Right cardiac atrium (tissue), 5 donors: ENCODE measurements at regions not wholly inside any gene's neighbourhood (a gene's known extent, or its start where the extent isn't known, plus 50 kb on each side); places are given as distances from the start of the nearest gene placed in this dataset.

Experiments
- ATAC-seq, 2 donors: fragments of 200-7000 bp; cut with Tn5 transposase; one replicate each; pipeline versions ENCODE4 v1.8.0 to v1.9.1; 2020; ENCODE audit warnings: moderate library complexity in 2 of 2, mild to moderate bottlenecking in 1 of 2
- DNase-seq, 3 donors: peaks; one replicate each; pipeline ENCODE4 v3.0.0-alpha.2; 2020
- H3K27ac ChIP-seq: one replicate; pipeline ENCODE4 v1.5.1; 2013; ENCODE audit warnings: mild to moderate bottlenecking, low read length, control low read depth, moderate library complexity
- H3K27me3 ChIP-seq: one replicate; pipeline ENCODE4 v1.6.1; 2013; ENCODE audit not compliant: control insufficient read depth, insufficient read depth
- H3K4me1 ChIP-seq: one replicate; pipeline ENCODE4 v1.6.1; 2013; ENCODE audit warnings: low read length; ENCODE audit not compliant: control insufficient read depth, insufficient read depth
- H3K4me3 ChIP-seq: one replicate; pipeline ENCODE4 v1.5.1; 2013; ENCODE audit warnings: low read length, control low read depth
- H3K9me3 ChIP-seq: one replicate; pipeline ENCODE4 v1.6.1; 2013; ENCODE audit warnings: low read length; ENCODE audit not compliant: control insufficient read depth
- WGBS: extraction: QIAGEN DNeasy Blood & Tissue Kit; methylation state at CpG from one replicate; pipeline ENCODE4 v1.1.7; 2013; 5-methylcytosine and 5-hydroxymethylcytosine counted together
- intact Hi-C, 4 donors: fragments of 100-400 bp; cut with DNase I; formaldehyde crosslinking; loops; one replicate each; pipeline versions ENCODE4 v1.11.0 to v1.14.0; 2022 to 2023
- donor health status: healthy with polysubstance abuse.
- donor health status: DM: no; HTN: yes; CAD: no.
- donor health status: DM: no; HTN: no; CAD: no.
- donor health status: DM: no; HTN: yes; CAD: no; lungs with severe emphysema.
- donor health status: DM: yes; HTN: yes; CAD: no.

- no peak overlapping the region for H3K27ac ChIP-seq
- intact Hi-C loops = no loop called here
- H3K4me1 ChIP-seq = no peaks in the 10 kb centered on the region
- WGBS = 76% methylated on average over 3 of the region's 3 CpGs
- H3K4me3 ChIP-seq = no peak overlapping the region
- no peaks in the 10 kb centered on the region for H3K27me3 ChIP-seq
- DNase-seq (no peak), ATAC-seq (no peak)
- H3K9me3 ChIP-seq = no peaks in the 10 kb centered on the region
These were observed 1307.3 kb downstream of the C4orf33 start for GRCh38 chr4:130403221-130403620.

DNA sequence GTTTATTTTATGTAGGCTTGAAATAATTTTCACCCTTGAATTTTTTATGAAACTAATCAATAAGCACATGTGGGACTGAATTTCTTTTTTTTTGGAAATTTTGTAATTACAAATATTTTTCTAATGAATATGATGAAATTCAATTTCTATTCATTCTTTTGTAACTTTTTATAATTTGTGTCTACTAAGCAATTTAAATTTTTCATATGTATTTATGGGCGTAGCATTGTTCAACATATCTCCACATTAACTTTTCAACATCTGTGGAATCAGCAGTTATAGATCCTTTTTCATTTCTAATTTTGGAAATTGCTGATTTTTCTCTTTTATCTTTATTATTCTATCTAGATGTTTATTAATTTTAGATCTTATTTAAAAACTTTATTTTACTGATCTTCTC, 1320.3 kb downstream of the C4orf33 start:
- 81% methylated on average over 1 of the region's 1 CpG for WGBS
- no peaks in the 10 kb centered on the region for H3K4me1 ChIP-seq
- no peak overlapping the region for H3K4me3 ChIP-seq
- DNase-seq (no peak), ATAC-seq (no peak)
- no peaks in the 10 kb centered on the region for H3K27me3 ChIP-seq
- no peaks in the 10 kb centered on the region for H3K9me3 ChIP-seq
- no peak overlapping the region for H3K27ac ChIP-seq
- intact Hi-C loops = no loop called here

GRCh38 chr4:130419211-130419975, 1323.4 kb downstream of the C4orf33 start:
- intact Hi-C loops = no loop called here
- ATAC-seq (no peak), DNase-seq (no peak)
- Histone ChIP-seq H3K9me3 (no peaks in the 10 kb centered on the region), H3K4me3 (no peak overlapping the region), H3K4me1 (no peaks in the 10 kb centered on the region), H3K27me3 (no peaks in the 10 kb centered on the region), H3K27ac (no peak overlapping the region)
- WGBS = 32% methylated on average over 4 of the region's 4 CpGs

DNA sequence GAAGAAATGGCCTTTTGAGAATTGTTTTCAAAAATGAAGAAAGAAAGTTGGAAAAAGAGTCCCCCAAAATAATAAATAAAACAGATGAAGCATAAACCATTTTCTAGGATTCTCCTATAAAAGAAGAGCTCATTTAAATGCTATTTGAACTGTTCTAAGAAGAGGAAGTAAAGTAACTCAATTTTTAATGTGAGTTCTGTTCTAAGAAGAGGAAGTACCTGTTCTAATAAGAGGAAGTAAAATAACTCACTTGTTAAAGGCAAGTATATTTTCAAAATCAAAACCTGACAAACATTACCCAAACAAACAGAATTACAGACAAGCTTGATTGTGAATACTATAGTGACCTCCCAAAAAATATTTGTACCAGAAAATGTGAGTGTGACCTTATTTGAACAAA, 1326.3 kb downstream of the C4orf33 start:
- intact Hi-C loops = no loop called here
- ATAC-seq (no peak), DNase-seq (no peak)
- Histone ChIP-seq H3K27ac (no peak overlapping the region), H3K4me3 (no peak overlapping the region), H3K4me1 (no peaks in the 10 kb centered on the region), H3K9me3 (no peaks in the 10 kb centered on the region), H3K27me3 (no peaks in the 10 kb centered on the region)

- intact Hi-C loops = no loop called here
- no peaks in the 10 kb centered on the region for H3K27me3 ChIP-seq
These were observed 1328.3 kb downstream of the C4orf33 start for GRCh38 chr4:130424211-130424610.

GRCh38 chr4:130432289-130432688, 1336.3 kb downstream of the C4orf33 start:
- Histone ChIP-seq H3K9me3 (no peaks in the 10 kb centered on the region), H3K27ac (no peak overlapping the region), H3K27me3 (no peaks in the 10 kb centered on the region), H3K4me3 (no peak overlapping the region), H3K4me1 (no peaks in the 10 kb centered on the region)
- 83% methylated on average over 5 of the region's 5 CpGs for WGBS
- intact Hi-C loops = no loop called here
- DNase-seq (no peak), ATAC-seq (no peak)

More at GRCh38 chr4:130424211-130424610, 1328.3 kb downstream of the C4orf33 start:
- 85% methylated on average over 3 of the region's 3 CpGs for WGBS
- Histone ChIP-seq H3K4me1 (no peaks in the 10 kb centered on the region), H3K9me3 (no peaks in the 10 kb centered on the region), H3K4me3 (no peak overlapping the region), H3K27ac (no peak overlapping the region)
- ATAC-seq (no peak), DNase-seq (no peak)

DNA sequence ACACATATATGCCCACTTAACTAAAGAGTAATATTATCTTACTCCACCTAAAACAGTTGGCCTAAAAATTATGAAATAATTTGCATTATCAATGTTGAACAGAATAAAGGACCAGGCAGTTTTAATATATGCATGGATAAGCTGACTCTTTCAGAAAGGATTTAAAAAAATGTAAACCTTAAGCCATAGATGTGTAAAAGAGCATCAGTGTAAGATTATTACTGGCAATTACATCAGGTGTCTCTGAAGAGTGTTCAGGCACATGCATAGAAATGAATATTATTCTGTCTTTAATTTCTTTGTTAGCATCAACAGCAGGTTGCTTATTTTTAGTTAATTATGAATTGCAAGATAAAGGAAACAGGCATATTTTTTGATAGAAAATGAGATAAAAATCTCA, 1353.8 kb downstream of the C4orf33 start:
- Histone ChIP-seq H3K27ac (no peak overlapping the region), H3K9me3 (no peaks in the 10 kb centered on the region), H3K4me1 (no peaks in the 10 kb centered on the region), H3K4me3 (no peak overlapping the region), H3K27me3 (no peaks in the 10 kb centered on the region)
- DNase-seq (no peak), ATAC-seq (no peak)
- intact Hi-C loops = no loop called here

DNA sequence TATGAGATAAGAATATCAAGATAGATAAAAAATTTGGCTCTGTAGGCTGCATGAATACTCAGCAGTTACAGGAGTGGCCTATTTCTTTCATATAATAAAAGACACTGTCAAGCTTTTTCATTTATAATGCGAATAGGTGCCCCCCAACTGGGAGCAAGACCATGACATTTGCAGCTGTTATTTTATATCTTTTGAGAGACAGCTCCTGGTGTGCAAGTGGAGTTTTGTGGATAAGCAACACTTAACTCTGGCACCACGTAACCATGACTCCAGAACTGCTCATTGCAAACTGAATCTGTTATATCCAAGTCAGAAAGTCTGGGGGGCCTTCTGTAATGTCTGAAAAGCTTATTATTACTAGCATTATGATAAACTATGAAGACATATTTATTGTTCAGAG, 1372.4 kb downstream of the C4orf33 start:
- DNase-seq (no peak), ATAC-seq (no peak)
- Histone ChIP-seq H3K27ac (no peak overlapping the region), H3K4me1 (no peaks in the 10 kb centered on the region), H3K27me3 (no peaks in the 10 kb centered on the region), H3K4me3 (no peak overlapping the region), H3K9me3 (no peaks in the 10 kb centered on the region)
- intact Hi-C loops = no loop called here
- 65% methylated on average over 2 of the region's 2 CpGs for WGBS

GRCh38 chr4:130478406-130478805, 1382.5 kb downstream of the C4orf33 start:
- WGBS = 56% methylated on average over 3 of the region's 3 CpGs

GRCh38 chr4:130479020-130479419, 1383.1 kb downstream of the C4orf33 start:
- WGBS = 94% methylated on average over 1 of the region's 1 CpG
- no peaks in the 10 kb centered on the region for H3K27me3 ChIP-seq
- intact Hi-C loops = no loop called here
- ATAC-seq (no peak), DNase-seq (no peak)
- H3K27ac ChIP-seq = no peak overlapping the region
- no peak overlapping the region for H3K4me3 ChIP-seq
- no peaks in the 10 kb centered on the region for H3K4me1 ChIP-seq
- no peaks in the 10 kb centered on the region for H3K9me3 ChIP-seq

More at GRCh38 chr4:130478406-130478805, 1382.5 kb downstream of the C4orf33 start:
- ATAC-seq (peak; percentile 33 to 65), DNase-seq (peak in 1 of 3 donors; percentile 20)
- Histone ChIP-seq H3K4me1 (no peaks in the 10 kb centered on the region), H3K4me3 (no peak overlapping the region), H3K9me3 (no peaks in the 10 kb centered on the region), H3K27ac (no peak overlapping the region), H3K27me3 (no peaks in the 10 kb centered on the region)
- intact Hi-C loops = no loop called here

DNA sequence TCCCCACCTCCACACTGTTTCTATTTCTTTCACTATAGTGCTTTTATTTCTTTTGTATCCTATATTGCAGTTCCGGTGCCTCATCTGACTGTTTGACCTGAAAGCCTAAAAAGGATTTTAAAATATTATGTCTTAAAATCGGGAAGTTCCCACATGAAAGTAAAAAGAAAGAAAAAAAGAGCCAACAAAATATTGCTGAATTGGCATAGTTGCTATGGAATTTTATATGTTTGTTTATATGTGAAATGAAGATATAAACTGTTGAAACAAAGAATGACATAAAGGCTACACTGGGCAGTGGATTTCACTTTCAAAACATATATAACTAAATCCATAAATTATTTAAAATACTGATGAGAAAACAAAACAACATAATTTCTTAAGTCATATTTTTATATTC, 1383.7 kb downstream of the C4orf33 start:
- ATAC-seq (no peak), DNase-seq (no peak)
- WGBS = 88% methylated on average over 2 of the region's 2 CpGs
- H3K27ac ChIP-seq = no peak overlapping the region
- no peaks in the 10 kb centered on the region for H3K27me3 ChIP-seq
- no peaks in the 10 kb centered on the region for H3K9me3 ChIP-seq
- H3K4me3 ChIP-seq = no peak overlapping the region
- H3K4me1 ChIP-seq = no peaks in the 10 kb centered on the region
- intact Hi-C loops = no loop called here

- Histone ChIP-seq H3K27me3 (no peaks in the 10 kb centered on the region), H3K4me3 (no peak overlapping the region), H3K9me3 (no peaks in the 10 kb centered on the region), H3K4me1 (no peaks in the 10 kb centered on the region), H3K27ac (no peak overlapping the region)
- WGBS = 84% methylated on average over 5 of the region's 5 CpGs
- no peak for DNase-seq
- intact Hi-C loops = no loop called here
- no peak for ATAC-seq
These were observed 1388.9 kb downstream of the C4orf33 start for GRCh38 chr4:130484826-130485225.
